Thyroid gland (tissue), 4 donors: ENCODE measurements at regions not wholly inside any gene's neighbourhood (a gene's known extent, or its start where the extent isn't known, plus 50 kb on each side); places are given as distances from the start of the nearest gene placed in this dataset.

ENCODE experiments used
- CTCF ChIP-seq, 6 experiments: fragments of 200-600 bp in 3 of 6; fragments of 450-650 bp in 3 of 6; sonication (generic) in 3 of 6; IDR thresholded peaks; one replicate each; pipeline ENCODE4 v1.5.1; 2016 to 2019; ENCODE audit warnings: antibody characterized with exemption in 6 of 6, mild to moderate bottlenecking in 2 of 6, inconsistent platforms in 1 of 6, moderate library complexity in 1 of 6
- POLR2A ChIP-seq, 2 donors: fragments of 450-650 bp; IDR thresholded peaks; one replicate each; pipeline ENCODE4 v1.6.1; 2017; ENCODE audit warnings: antibody characterized with exemption in 2 of 2, mild to moderate bottlenecking in 2 of 2, moderate library complexity in 1 of 2

DNA sequence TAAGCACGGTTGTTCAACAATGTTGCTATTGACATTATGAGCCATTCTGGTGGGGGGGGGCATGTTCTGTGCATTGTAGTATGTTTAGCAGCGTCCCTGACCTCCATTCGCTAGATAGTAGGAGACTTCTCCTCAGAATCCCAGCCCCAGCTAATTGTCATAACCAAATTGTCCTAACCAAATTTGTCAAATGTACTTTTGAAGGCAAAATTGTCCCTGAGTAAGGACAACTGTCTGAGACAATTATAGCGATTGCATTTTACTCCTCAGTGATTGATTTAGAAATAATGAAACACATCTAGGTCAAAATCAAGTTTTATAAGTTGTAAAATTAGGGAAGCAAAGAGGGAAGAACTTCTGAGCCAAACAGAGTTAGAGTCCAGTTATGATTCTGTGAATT lies 541.8 kb upstream of the CHORDC1 start:
- TF ChIP-seq CTCF (IDR thresholded peaks at IDR 0.05): no peak
- TF ChIP-seq POLR2A (IDR thresholded peaks at IDR 0.05): no peak
